ENCODE measurements at regions not wholly inside any gene's neighbourhood (a gene's known extent, or its start where the extent isn't known, plus 50 kb on each side); places are given as distances from the start of the nearest gene placed in this dataset.

GRCh38 chr1:185368913-185369491 lies 52.0 kb upstream of the IVNS1ABP start:
- Histone ChIP-seq H3K27ac (ENCODE audit: low read length) (no peak overlapping the region), H3K4me3 (ENCODE audit: low read depth in 1 of 2, low read length in 2 of 2) (no peak overlapping the region), H3K9me3 (ENCODE audit: insufficient read depth, low read length, severe bottlenecking) (no peaks in the 10 kb centered on the region), H3K4me1 (ENCODE audit: insufficient read depth, low read length) (no peaks in the 10 kb centered on the region), H3K9ac (ENCODE audit: low read depth, low read length) (no peak overlapping the region), H3K27me3 (ENCODE audit: insufficient read depth, low read length, poor library complexity) (no peaks in the 10 kb centered on the region), H2AFZ (ENCODE audit: low read depth, low read length) (no peak overlapping the region), H3K79me2 (ENCODE audit: insufficient read depth, low read length) (no peaks in the 10 kb centered on the region), H3K4me2 (ENCODE audit: insufficient read depth, low read length) (no peak overlapping the region), H4K20me1 (ENCODE audit: insufficient read depth, low read length) (no peaks in the 10 kb centered on the region), H3K36me3 (ENCODE audit: insufficient read depth, low read length) (no peaks in the 10 kb centered on the region)
- ATAC-seq (ENCODE audit: insufficient read depth, low read depth) (no peak), DNase-seq (no peak)
- TF ChIP-seq CTCF (IDR thresholded peaks at IDR 0.05; ENCODE audit: borderline replicate concordance, extremely low read depth, low read length, poor library complexity, severe bottlenecking) (no peak), EZH2 (IDR thresholded peaks at IDR 0.05; ENCODE audit: borderline replicate concordance, low read depth, low read length, severe bottlenecking) (no peak)

GRCh38 chr1:185368313-185368855 lies 51.3 kb upstream of the IVNS1ABP start:
- Histone ChIP-seq H3K79me2 (ENCODE audit: insufficient read depth, low read length) (no peaks in the 10 kb centered on the region), H4K20me1 (ENCODE audit: insufficient read depth, low read length) (no peaks in the 10 kb centered on the region), H3K27ac (ENCODE audit: low read length) (no peak overlapping the region), H2AFZ (ENCODE audit: low read depth, low read length) (no peak overlapping the region), H3K9me3 (ENCODE audit: insufficient read depth, low read length, severe bottlenecking) (no peaks in the 10 kb centered on the region), H3K9ac (ENCODE audit: low read depth, low read length) (no peak overlapping the region), H3K4me2 (ENCODE audit: insufficient read depth, low read length) (no peak overlapping the region), H3K4me3 (ENCODE audit: low read depth in 1 of 2, low read length in 2 of 2) (no peak overlapping the region), H3K36me3 (ENCODE audit: insufficient read depth, low read length) (no peaks in the 10 kb centered on the region), H3K27me3 (ENCODE audit: insufficient read depth, low read length, poor library complexity) (no peaks in the 10 kb centered on the region), H3K4me1 (ENCODE audit: insufficient read depth, low read length) (no peaks in the 10 kb centered on the region)
- TF ChIP-seq CTCF (IDR thresholded peaks at IDR 0.05; ENCODE audit: borderline replicate concordance, extremely low read depth, low read length, poor library complexity, severe bottlenecking): no peak
- no peak for TF ChIP-seq EZH2 (IDR thresholded peaks at IDR 0.05; ENCODE audit: borderline replicate concordance, low read depth, low read length, severe bottlenecking)
- ATAC-seq (ENCODE audit: insufficient read depth, low read depth) (no peak), DNase-seq (no peak)

GRCh38 chr1:185367218-185367617 lies 50.2 kb upstream of the IVNS1ABP start:
- Histone ChIP-seq H3K4me3 (ENCODE audit: low read depth in 1 of 2, low read length in 2 of 2) (no peak overlapping the region), H3K4me1 (ENCODE audit: insufficient read depth, low read length) (no peaks in the 10 kb centered on the region), H3K27ac (ENCODE audit: low read length) (no peak overlapping the region), H3K27me3 (ENCODE audit: insufficient read depth, low read length, poor library complexity) (no peaks in the 10 kb centered on the region), H3K36me3 (ENCODE audit: insufficient read depth, low read length) (no peaks in the 10 kb centered on the region), H3K4me2 (ENCODE audit: insufficient read depth, low read length) (no peak overlapping the region), H2AFZ (ENCODE audit: low read depth, low read length) (no peak overlapping the region), H4K20me1 (ENCODE audit: insufficient read depth, low read length) (no peaks in the 10 kb centered on the region), H3K79me2 (ENCODE audit: insufficient read depth, low read length) (no peaks in the 10 kb centered on the region), H3K9me3 (ENCODE audit: insufficient read depth, low read length, severe bottlenecking) (no peaks in the 10 kb centered on the region), H3K9ac (ENCODE audit: low read depth, low read length) (no peak overlapping the region)
- ATAC-seq (ENCODE audit: insufficient read depth, low read depth) (no peak), DNase-seq (no peak)
- TF ChIP-seq CTCF (IDR thresholded peaks at IDR 0.05; ENCODE audit: borderline replicate concordance, extremely low read depth, low read length, poor library complexity, severe bottlenecking): no peak
- TF ChIP-seq EZH2 (IDR thresholded peaks at IDR 0.05; ENCODE audit: borderline replicate concordance, low read depth, low read length, severe bottlenecking): no peak
